Brain pericyte (primary cell): ENCODE measurements at regions not wholly inside any gene's neighbourhood (a gene's known extent, or its start where the extent isn't known, plus 50 kb on each side); places are given as distances from the start of the nearest gene placed in this dataset.
"Not testable (repeated sequence)": the region's sequence is repeated elsewhere in the genome, so short reads cannot be mapped to it uniquely, and the experiment has no call there.

Source experiments
- DNase-seq: peaks from one replicate; pipeline ENCODE4 v3.0.0-alpha.2; 2012; ENCODE audit warnings: low read depth, low spot score

DNA sequence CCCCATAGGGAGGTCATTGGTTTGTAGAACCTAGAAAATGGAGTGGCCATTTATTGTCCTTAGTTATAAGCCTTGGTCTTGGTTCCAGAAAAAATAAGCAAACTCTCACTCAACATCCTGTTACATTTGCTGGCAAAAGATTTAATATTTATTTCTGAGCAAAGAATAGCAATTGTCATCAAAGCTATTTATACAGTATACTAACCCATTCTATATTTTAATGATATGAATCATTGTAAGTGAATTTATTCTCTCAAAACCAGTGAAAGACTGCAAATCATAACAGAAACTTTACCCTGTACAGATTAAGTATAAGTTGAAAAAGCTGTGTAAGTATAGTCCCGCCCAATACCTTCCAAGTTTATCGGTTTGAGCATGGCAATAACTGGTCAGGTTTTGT, 364.4 kb downstream of the CD109 start:
- no peak for DNase-seq

DNA sequence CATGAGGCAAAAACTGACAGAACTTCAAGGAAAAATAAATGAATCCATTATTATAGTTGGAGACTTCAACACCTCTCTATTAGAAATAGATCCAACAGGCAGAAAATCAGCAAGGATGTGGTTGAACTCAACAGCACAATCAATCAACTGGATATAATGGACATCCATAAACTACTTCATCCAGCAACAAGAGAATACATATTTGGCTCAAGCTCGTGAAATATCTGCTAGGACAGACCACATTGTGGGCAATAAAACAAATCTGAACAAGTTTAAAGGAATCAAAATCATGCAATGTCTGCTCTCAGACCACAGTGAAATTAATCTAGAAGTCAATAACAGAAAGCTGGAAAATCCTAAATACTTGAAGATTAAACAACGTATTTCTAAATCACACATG, 362.6 kb downstream of the CD109 start:
- no peak for DNase-seq

DNA sequence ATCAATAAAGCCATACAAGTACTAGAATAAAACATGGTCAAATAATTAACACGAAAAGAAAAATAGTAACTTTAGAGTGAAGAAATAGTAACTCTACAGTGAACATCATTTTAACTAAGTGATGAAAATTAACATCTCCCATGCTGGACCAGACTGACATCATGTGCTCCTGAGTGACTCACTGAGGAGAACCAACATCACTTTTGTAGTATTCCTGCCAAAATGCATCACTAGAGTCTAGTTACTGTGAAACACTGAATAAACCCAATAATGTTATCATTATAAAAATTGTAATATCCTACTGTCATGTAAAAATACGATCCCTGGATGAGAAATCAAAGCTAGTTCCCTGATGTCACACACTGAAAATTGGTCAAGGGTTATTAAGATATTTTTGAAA, 361.3 kb downstream of the CD109 start:
- no peak for DNase-seq

DNA sequence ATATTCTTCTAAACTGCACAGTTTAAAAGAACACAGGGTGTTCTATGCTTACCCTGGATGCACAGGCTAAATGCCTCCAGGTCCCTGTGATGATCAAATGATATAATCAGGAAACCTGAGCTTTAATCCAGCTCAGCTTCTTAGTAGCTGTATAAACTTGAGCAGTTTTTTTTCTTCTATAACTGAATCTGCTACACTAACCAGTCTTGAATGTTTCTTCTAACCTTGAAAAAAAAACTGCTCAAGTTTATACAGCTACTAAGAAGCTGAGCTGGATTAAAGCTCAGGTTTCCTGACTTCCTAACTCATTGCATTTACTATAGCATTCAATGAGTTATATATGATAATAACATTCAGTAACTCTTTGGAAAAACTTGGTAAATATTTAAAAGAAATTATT, 358.2 kb downstream of the CD109 start:
- DNase-seq: no peak

DNA sequence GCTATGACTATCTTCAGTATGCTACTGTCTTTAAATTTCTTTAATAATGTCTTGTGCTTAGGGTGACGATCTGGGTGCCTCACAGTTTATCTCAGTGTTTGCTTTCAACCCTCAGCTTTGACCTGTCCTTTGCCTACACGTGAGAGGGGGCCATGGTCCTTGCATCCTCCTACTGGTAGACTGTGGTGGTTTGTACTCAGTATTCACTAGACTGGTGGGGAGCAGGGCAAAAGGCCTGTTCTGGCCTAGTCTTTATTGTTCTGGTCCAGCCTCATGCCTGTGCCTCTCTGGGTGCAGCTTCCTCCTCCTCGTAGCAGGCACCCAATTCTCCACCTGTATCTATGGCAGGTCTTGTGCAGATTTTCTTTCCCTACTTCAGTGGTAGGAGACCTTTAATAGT, 354.9 kb downstream of the CD109 start:
- DNase-seq: no peak

DNA sequence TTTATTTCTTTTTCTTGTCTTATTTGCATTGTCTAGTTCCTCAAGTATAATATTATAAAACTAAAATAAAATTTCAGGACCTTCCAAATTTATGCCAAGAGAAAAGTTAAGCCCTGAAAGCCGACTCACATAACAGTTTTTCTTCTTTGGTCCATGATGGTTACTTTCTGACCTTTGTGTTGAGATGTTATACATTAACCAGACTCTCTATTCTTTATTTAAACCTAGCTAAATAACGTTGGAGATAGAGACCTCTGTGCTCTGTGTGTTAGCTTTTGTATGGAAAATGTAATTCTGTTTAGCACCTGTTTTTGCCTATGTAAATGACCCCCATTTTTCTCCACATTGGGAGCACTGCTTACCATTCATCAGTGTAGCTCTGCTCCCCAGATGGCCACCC, 352.4 kb downstream of the CD109 start:
- no peak for DNase-seq

DNA sequence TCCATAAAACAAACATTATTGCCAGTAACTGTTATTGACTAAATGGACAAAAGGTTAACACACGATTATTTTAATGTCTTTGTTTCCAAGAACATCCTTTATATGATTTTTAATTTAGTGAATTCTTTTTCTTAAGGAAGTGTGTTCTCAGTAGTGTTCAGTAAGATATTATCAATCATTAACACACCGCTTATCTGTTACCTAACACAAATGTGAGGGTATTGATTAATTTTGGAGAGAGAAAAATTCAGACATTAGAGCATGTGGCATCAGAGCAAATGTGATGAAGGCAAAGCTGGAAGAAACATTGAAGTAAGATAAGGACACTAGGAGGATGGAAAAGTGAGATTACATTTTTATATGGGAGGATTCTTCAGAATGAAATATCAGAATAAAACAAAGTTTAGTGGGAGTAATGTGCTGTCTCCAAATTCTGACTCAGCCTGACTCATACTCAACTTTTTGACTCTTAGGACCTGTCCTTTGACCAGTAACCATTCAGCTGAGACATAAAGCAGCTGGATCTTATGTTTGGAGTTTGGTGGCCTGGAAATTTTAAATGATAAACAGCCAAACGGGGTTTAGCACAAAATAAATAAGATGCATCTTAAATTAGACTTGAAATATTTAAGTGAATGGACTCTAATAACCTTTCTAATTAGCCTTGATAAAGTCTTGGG, 348.6 kb downstream of the CD109 start:
- no peak for DNase-seq

DNA sequence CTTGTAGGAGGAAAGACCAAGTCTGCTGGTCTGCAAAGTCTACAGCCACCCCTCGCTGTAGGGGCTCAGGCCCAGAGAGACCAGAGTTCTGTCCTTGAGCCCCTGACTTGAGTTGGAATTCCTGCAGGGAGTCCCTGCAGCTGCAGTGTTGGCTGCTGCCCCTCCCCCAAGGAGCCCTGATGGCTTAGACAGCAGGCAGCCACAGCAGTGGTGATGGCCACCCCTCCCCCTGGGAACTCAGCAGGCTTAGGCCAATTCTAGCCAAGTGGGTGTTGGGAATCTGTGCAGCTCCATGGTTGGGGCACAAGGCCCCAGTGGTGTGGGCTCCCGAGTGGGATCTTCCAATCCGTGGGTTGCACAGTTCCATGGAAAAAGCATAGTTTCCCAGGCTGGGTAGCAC, 345.4 kb downstream of the CD109 start:
- no peak for DNase-seq

DNA sequence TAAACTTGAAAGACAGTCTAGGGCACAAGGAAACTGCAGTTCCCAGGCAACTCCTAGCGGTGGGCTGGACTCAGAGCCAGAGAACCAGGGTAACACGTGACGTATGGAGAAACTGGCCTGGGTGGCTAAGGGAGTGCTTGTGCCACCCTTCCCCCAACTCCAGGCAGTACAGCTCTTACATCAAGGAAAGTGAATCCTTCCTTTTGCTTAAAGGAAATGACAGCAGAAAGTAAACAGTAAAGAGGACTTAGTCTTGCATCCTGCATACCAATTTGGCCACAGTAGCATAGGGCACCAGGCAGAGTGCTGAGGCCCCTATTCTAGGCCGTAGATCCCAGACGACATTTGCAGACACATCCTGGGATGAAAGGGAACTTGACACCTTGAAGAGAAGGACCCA, 322.8 kb downstream of the CD109 start:
- no peak for DNase-seq

DNA sequence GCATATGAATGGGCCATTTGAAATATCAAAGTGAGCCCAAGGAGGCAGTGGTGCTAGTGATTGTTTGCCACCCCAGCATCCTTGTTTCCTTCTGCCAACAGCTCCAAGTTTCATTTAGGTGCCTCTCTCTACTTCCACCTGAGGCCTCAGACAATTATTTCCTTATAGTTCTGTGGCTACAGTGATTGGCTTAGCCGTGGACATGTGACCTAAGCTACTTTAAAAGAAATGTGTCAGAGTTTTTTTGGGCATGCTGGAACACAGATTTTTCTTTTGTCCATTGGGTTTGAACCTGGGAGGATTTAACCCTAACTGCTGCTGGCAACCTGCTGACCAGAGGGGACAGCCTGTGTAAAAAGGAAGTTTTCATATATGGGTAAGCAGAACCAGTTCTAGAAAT, 319.4 kb downstream of the CD109 start:
- DNase-seq: no peak

DNA sequence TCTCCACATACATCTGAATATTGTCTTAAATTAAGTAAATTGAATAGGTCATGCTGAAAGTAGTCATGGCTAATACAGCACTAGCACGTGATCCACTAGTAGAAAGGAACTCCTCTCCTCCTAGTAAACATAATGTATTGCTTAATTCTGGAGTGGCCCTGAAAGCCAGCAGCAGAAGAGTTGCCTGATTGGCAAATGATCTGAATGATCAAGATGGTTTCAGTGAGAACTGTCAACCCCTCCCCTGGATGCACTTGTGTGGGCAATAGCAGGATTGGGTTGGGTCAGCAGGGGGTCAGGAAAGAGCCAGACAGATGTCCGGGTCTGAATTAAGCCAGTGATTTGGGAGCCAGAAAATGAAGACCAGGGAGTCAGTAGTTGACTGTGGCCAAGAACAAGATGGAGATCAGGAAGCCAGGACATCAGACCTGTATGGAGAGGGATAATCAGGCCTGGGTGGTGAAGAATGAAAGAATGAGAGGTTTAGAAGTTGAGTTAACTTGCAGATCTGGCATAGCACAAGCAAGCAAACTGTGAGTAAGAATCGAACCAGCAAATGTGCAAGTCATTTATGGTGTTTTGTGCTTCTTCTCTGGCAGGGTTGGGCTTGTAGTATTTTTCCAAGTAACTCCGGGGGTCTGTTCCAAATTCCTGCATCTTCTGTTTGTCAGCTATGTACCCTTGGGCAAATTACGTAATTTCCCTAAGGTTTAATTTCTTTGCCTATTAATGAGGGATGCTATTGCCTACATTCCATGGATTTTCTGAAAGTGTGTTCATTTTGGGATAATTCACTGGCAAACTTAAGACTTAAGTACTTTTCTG, 304.9 kb downstream of the CD109 start:
- no peak for DNase-seq

DNA sequence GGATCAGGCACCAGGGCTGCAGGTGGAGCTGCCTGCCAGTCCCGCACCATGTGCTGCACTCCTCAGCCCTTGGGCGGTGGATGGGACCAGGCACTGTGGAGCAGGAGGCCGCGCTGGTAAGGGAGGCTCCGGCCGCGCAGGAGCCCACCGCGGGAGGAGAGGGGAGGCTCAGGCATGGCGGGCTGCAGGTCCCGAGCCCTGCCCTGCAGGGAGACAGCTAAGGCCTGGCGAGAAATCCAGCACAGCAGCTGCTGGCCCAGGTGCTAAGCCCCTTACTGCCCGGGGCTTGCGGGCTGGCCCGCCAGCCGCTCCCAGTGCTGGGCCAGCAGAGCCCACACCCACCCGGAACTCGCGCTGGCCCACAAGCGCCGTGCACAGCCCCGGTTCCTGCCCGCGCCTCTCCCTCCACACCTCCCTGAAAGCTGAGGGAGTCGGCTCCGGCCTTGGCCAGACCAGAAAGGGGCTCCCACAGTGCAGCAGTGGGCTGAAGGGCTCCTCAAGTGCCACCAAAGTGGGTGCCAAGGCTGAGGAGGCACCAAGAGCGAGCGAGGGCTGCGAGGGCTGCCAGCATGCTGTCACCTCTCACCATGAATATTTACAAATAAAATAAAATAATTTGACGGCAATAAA, 294.7 kb downstream of the CD109 start:
- DNase-seq: not testable (repeated sequence)

DNA sequence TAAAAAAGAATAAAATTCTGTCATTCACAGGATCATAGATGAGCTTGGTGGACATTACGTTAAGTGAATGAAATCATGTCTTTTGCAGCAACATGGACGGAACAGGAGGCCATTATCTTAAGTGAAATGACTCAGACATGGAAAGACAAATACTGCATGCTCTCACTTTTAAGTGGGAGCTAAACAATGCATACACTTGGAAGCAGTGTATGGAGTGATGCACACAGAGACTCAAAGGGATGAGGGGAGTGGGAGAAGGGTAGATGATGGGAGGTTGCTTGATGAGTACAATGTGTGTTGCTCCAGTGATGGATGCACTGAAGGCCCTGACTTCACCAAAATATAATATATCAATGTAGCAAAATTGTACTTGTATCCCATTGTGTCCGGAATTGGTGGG, 293.4 kb downstream of the CD109 start:
- DNase-seq: no peak

DNA sequence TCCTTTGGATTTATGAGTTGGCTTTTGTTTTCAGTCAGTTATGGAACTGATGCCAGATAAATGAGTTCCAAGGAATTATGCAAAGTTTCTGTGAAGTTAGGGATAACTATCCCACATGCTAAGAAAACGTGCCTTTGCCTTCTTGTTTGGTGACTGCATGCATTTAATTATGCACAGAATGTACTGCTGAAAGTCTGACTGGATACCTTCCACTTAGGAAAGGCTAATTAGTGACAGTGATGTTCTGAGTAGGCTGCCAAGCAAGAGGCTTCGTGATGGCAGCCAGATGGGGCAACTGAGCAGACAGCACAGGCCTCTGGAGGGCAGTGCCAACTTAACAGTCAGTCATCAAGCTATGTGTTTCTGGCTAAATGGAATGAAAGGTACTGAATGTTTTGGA, 289.9 kb downstream of the CD109 start:
- no peak for DNase-seq

DNA sequence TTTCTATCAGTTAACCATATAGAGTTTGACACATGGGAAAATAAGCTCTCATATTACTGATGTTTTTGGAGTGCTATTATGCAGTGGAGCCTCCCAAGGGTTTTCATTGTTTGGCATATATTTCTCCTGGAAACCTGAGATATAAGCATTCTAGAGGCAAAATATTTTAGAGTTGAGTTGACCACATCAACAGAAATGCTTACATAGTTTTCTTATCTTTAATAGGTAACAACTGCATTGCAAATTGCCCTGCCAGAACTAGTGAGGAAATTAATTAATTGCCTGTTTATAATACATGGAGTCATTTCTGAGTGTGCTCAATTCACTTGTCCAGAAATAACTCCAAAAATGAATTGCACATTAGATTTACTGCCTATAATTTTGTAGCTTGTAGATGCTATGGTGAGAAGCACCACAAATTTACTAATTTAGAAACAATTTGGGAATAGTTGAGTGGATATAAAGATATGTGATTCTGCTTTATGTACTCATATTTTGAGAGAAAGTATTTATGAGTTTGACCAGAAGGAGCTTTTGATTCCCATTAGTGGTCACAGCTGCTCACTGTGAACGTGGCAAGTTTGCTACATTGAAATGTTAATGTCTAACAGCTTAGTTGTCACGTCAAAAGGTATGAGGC, 288.7 kb downstream of the CD109 start:
- no peak for DNase-seq

DNA sequence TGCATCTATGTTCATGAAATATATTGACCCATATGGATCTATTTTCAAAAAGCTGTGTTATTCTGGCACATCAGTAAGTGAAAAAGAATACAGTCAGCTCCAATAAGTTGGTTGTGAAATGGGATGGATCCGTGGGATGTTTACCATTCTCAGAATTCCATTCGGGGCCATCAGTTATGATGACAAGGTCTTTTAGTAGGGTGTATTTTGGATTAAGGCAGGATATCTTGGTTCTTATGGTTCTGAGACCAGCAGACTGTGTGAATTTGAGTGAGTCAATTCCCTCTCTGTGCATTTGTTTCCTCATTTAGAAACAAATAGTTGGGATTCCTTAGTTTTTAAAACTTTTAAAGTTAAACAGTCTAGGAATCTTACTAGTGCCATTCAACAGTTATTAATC, 287.4 kb downstream of the CD109 start:
- DNase-seq: no peak

DNA sequence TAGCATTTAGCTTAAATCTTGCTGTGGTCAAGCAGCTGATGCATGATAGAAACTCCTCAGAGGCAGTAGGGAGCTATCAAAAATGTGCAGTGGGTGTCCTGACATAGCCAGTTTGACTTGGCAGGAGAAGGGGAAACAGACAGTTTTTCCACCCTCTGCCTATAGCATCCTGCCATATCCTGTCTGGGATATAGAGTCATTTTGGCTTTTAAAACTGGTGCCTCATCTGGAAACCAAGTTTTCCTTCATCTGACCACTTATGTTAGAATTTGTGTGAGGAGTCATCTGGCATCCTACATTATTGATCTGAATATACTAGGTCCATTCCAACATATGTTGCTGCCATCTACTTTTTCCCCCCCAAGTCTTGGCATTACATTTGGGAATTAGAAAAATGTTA, 284.1 kb downstream of the CD109 start:
- DNase-seq: no peak

DNA sequence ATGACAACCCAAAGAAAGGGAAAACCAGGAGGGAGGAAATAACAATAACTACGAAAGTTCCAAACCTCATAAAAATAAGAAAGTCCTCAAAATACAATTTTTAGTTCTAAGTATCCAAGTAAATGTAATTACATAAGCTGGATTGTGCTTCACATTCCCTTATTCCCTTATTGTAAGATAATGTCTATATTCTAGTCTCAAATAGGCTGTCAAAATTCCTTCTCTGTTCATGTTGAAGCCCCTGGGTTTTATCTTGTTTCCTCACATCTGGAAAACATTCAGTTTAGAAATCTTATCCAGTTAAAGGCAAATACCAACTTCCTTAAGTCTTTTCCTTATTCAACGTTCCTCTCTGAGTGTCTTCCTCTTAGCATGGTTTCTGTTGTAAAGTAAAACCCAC, 282.3 kb downstream of the CD109 start:
- no peak for DNase-seq

DNA sequence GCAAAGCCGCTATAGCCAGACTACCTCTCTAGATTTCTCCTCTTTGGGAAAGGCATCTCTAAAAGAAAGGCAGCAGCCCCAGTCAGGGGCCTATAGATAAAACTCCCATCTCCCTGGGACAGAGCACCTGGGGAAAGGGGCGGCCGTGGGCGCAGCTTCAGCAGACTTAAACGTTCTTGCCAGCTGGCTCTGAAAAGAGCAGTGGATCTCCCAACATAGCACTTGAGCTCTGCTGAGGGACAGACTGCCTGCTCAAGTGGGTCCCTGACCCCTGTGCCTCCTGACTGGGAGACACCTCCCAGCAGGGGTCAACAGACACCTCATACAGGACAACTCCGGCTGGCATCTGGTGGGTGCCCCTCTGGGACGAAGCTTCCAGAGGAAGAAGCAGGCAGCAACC, 276.5 kb downstream of the CD109 start:
- DNase-seq: not testable (repeated sequence)

DNA sequence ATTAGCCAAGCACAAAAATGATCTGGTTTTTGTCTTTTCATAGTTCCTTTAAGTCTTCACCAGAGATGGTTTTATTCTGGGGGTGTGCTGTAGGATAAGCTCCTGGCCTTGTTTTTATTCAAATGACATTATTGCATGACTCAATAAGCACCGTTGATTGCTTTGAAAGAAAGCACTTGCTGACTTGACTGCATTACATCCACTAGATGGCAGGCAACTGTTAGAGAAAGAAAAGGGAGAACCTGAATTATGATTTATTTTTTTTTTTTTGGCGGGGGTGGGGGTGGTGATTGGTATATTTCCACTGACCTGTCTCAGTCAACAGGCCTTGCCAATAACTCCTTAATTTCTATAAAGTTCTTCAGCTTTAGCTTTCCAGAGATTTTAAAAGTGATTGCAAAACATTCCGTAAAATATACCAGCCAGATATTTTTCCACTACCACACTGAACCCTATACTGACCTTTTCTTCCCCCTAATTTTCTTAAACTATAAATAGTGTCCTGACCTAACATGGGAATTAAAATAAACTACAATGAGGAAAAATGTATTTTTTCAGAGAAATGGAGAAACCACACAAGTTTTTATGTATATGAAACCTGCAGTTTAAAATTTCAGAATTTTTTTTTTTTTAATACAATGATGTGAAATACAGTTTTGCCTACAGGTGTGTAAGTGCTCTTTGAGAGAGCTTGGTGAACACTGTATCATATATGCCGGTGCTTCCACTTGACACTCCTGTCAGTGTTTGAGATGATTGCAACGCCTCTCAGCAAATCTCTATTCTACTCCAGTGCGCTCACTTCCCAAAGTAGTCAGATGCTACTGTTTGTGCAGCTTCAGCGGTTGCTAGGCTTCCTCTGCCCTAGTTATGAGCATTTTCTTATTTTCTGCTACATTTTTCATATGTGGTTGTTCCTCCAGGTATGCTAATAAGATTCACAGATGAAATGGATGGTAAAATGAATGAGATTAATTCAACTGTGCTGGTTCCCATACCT, 274.3 kb downstream of the CD109 start:
- no peak for DNase-seq

DNA sequence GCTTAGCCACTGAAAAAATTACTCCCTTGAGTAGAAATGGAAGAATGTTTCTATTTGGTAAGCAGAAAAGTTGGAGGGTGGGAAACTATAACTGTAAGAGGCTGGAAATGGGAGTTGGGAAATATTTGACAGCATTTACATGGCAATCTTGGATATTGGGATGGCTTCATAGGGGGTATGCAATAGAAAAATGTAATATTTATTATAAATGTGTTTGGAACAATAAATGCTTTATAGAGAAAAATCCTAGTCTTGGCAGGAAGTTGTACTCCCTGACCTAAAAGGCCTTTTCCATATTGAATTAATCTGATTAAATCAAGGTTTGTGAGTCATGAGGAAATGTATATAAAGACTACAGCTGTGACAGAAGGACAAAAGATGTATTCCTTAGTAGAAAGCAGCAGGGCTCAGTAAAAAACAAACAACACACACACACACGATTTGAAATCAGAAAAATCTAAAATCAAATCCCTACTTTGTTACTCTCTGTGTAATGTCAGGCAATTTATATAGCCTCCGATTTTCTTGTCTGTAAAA, 272.3 kb downstream of the CD109 start:
- DNase-seq: no peak
